Cardiac fibroblast (primary cell): ENCODE measurements at regions not wholly inside any gene's neighbourhood (a gene's known extent, or its start where the extent isn't known, plus 50 kb on each side); places are given as distances from the start of the nearest gene placed in this dataset.

Source experiments
- DNase-seq, 2 donors: peaks; one replicate each; pipeline versions ENCODE4 v3.0.0 to v3.0.0-alpha.2; 2010; ENCODE audit warnings: low read depth in 2 of 2
- H3K4me3 ChIP-seq, 2 donors: replicated peaks in 1 of 2; 1 replicate in 1 of 2; 2 replicates in 1 of 2; pipeline ENCODE4 v1.5.1; 2011; ENCODE audit warnings: low read depth in 2 of 2, low read length in 2 of 2, mild to moderate bottlenecking in 2 of 2, moderate library complexity in 1 of 2
- CTCF ChIP-seq: IDR thresholded peaks from one replicate; pipeline ENCODE4 v1.5.1; 2011; ENCODE audit warnings: low read depth, mild to moderate bottlenecking, low read length, inconsistent platforms

DNA sequence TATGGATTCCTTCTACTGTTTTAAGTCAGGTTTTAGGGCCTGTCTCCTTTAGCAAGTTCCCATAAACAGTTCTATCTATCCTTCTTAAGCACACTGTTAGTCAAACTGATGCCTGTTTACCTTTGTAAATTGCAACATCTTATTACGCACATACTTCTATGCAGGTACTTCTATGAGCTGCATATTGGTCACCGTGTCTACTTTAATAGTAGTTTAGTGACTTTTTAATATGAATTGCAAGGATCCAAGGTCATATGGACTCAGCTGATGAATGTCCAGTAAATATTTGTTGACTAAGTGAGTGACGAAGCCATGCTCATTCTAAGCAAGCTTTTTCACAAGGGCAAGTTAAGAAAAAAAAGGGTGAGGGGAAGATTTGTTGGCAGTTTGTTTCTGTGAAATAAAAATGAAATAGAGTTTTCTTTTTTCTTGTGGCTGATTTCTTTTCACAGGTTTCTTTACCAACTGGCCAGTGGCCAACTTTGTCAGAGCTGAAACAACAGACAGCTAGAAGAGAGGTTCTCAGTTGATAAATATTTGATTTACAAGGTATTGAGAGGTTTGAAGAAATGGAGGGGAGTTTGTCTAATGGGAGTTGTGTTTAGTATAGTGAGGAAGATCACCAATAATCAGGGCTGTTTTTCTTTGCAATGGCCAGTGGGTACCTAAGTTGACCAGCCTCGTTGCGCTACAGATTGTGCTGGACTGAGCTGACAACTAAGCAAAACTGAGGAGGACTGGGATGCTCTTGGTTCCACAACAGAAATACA lies 141.1 kb downstream of the SLC15A5 start:
- H3K4me3 ChIP-seq = no peak overlapping the region
- DNase-seq = no peak
- no peak for TF ChIP-seq CTCF

DNA sequence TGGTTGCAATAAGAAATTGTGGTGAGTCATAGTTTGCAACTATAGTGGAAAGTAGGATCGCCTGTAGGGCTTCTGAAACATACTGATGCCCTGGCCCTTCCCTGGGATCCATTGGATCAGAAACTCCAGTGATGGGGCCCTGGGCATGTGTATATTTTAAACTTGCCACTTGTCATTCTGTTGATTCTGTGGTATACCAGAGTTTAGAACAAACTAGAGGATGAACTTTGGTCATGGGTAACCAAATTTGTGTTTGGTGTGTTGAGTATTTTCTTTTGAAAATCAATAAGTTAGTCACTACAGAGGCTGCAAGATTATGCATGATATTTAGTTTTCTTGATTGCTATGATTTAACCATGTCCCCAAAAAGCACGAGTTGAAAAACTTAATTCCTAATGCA lies 142.2 kb downstream of the SLC15A5 start:
- H3K4me3 ChIP-seq = no peak overlapping the region
- no peak for TF ChIP-seq CTCF
- no peak for DNase-seq

DNA sequence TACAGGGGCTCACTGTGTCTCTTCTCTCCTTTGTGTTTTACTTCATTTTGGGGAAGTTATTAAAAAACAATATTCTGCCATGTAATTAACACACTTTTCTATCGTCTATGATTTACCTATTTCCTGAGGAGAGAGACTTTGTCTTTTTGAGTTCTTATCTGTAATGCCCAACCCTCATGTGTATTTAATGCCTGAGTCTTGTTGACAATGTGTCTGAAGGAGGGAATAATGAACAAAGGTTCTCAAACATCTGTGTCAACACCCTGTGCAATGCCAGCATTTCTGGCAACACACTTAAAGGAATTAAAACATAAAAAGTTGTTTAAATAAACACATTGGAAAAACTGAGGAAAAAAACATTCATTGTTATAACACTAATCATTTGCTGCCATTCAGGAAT lies 147.1 kb downstream of the SLC15A5 start:
- no peak overlapping the region for H3K4me3 ChIP-seq
- DNase-seq = no peak
- TF ChIP-seq CTCF = no peak

DNA sequence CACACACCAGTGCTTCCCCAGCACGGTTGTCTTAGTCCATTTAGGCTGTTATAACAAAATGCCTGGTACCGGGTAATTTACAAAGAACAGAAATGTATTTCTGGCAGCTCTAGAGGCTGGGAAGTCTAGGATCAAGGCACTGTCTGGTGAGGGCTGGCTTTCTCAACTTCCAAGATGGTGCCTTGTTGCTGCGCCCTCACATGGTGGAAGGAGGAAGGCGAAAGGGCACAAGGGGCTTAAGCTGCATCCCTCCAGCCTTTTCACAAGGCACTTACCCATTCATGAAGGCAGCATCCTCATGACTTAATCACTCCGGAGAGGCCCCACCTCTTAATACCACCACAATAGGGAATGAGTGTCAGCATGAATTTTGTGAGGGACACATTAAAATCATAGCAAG lies 155.5 kb downstream of the SLC15A5 start:
- no peak overlapping the region for H3K4me3 ChIP-seq
- DNase-seq = no peak
- TF ChIP-seq CTCF = no peak

GRCh38 chr12:16119618-16120415 lies 157.7 kb downstream of the SLC15A5 start:
- no peak for TF ChIP-seq CTCF
- no peak overlapping the region for H3K4me3 ChIP-seq
- DNase-seq = no peak

DNA sequence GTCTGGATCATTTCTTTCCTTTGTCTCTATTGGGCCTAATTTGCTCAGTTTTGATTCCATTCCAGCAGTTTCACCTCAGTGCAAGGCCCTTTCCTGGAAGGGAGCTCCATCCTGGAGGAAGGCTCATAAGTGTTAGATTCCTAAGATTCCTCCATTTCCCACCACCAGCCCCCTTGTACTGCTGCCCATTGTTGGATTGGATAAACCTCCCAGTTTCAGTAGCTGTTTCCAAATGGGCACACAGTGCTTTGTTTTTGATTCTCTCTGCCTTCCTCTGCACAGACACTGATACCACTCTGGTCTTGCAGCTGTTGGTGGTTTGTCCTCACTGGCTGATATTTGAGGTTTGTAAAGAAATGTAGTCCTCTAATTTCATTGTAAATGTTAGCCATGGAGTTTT lies 158.9 kb downstream of the SLC15A5 start:
- no peak for TF ChIP-seq CTCF

More for the DNA sequence above, 158.9 kb downstream of the SLC15A5 start:
- no peak overlapping the region for H3K4me3 ChIP-seq
- DNase-seq = peak in 1 of 2 donors; percentile 26
